GM23338 (cell line): ENCODE measurements at regions not wholly inside any gene's neighbourhood (a gene's known extent, or its start where the extent isn't known, plus 50 kb on each side); places are given as distances from the start of the nearest gene placed in this dataset.

Experiments used
- ATAC-seq: fragments of 200-7000 bp; cut with Tn5 transposase; 3 replicates; pipeline ENCODE4 v1.9.1; 2020
- DNase-seq: peaks from one replicate; pipeline ENCODE4 v3.0.0-alpha.2; 2015; ENCODE audit warnings: low spot score
- H2AFZ ChIP-seq: fragments of 200-600 bp; sonication (generic); 2 replicates; pipeline ENCODE4 v1.8.0; 2016; ENCODE audit warnings: antibody characterized with exemption, mild to moderate bottlenecking, moderate library complexity
- H3F3A ChIP-seq: fragments of 200-600 bp; sonication (generic); replicated peaks from 2 replicates; pipeline ENCODE4 v1.8.0; 2017; ENCODE audit warnings: antibody characterized with exemption, mixed run types, low read depth
- H3K27ac ChIP-seq: fragments of 200-600 bp; sonication (generic); 2 replicates; pipeline ENCODE4 v1.6.1; 2016; ENCODE audit warnings: low read depth
- H3K27me3 ChIP-seq: fragments of 200-600 bp; sonication (generic); 2 replicates; pipeline ENCODE4 v1.8.0; 2016; ENCODE audit warnings: mild to moderate bottlenecking, mixed run types, moderate library complexity; ENCODE audit not compliant: insufficient read depth
- H3K36me3 ChIP-seq: fragments of 200-600 bp; sonication (generic); 2 replicates; pipeline ENCODE4 v1.8.0; 2016; ENCODE audit warnings: mild to moderate bottlenecking; ENCODE audit not compliant: insufficient read depth
- H3K4me1 ChIP-seq: fragments of 200-600 bp; sonication (generic); 2 replicates; pipeline ENCODE4 v1.8.0; 2016; ENCODE audit warnings: mild to moderate bottlenecking, moderate library complexity; ENCODE audit not compliant: insufficient read depth
- H3K4me2 ChIP-seq: fragments of 200-600 bp; sonication (generic); 2 replicates; pipeline ENCODE4 v1.7.1; 2017; ENCODE audit warnings: mixed run types
- H3K4me3 ChIP-seq: fragments of 200-600 bp; sonication (generic); 2 replicates; pipeline ENCODE4 v1.6.1; 2016; ENCODE audit warnings: mixed run types
- H3K79me2 ChIP-seq: fragments of 200-600 bp; sonication (generic); replicated peaks from 2 replicates; pipeline ENCODE4 v1.8.0; 2017; ENCODE audit warnings: mild to moderate bottlenecking; ENCODE audit not compliant: insufficient read depth
- H3K9me2 ChIP-seq: fragments of 200-600 bp; sonication (generic); 2 replicates; pipeline ENCODE4 v1.8.0; 2017; ENCODE audit not compliant: insufficient read depth
- H4K20me1 ChIP-seq: fragments of 200-600 bp; sonication (generic); replicated peaks from 2 replicates; pipeline ENCODE4 v1.8.0; 2017; ENCODE audit warnings: mild to moderate bottlenecking; ENCODE audit not compliant: insufficient read depth
- H3K27ac Mint-ChIP-seq: 2 replicates; pipeline ENCODE4 v1.8.0; 2020; ENCODE audit warnings: inconsistent platforms, mild to moderate bottlenecking, moderate library complexity, mixed read lengths
- H3K27me3 Mint-ChIP-seq: 3 replicates; pipeline ENCODE4 v1.8.0; 2022; ENCODE audit warnings: low read depth, mild to moderate bottlenecking, moderate library complexity, mixed read lengths, inconsistent platforms; ENCODE audit not compliant: insufficient read depth, poor library complexity
- H3K36me3 Mint-ChIP-seq: 3 replicates; pipeline ENCODE4 v1.8.0; 2021; ENCODE audit warnings: low read depth, mild to moderate bottlenecking, inconsistent platforms, moderate library complexity, mixed read lengths
- H3K4me1 Mint-ChIP-seq: 3 replicates; pipeline ENCODE4 v1.8.0; 2020; ENCODE audit warnings: mild to moderate bottlenecking, inconsistent platforms, mixed read lengths
- H3K4me3 Mint-ChIP-seq: 3 replicates; pipeline ENCODE4 v1.8.0; 2021; ENCODE audit warnings: moderate library complexity, mild to moderate bottlenecking, inconsistent platforms, mixed read lengths
- H3K9me3 Mint-ChIP-seq: 3 replicates; pipeline ENCODE4 v1.8.0; 2020; ENCODE audit warnings: moderate library complexity, mild to moderate bottlenecking, inconsistent platforms, mixed read lengths
- CREB1 ChIP-seq: fragments of 250-450 bp; sonication (Bioruptor Pico); IDR thresholded peaks from 2 replicates; pipeline ENCODE4 v1.5.0; 2020; ENCODE audit warnings: low read depth, mild to moderate bottlenecking, moderate library complexity
- CTCF ChIP-seq, 2 experiments: fragments of 200-600 bp in 1 of 2; sonication (generic) in 1 of 2; conservative IDR thresholded peaks; 2 replicates each; pipeline versions ENCODE4 v1.5.1 to v1.6.1; 2016 to 2017; ENCODE audit warnings: antibody characterized with exemption in 2 of 2, low read depth in 2 of 2, mild to moderate bottlenecking in 2 of 2, moderate library complexity in 1 of 2
- ETS1 ChIP-seq: IDR thresholded peaks from 2 replicates; pipeline ENCODE4 v1.6.1; 2016; ENCODE audit warnings: antibody characterized with exemption
- EZH2 ChIP-seq: fragments of 200-600 bp; sonication (generic); IDR thresholded peaks from one replicate; pipeline ENCODE4 v1.8.0; 2017; ENCODE audit warnings: antibody characterized with exemption, mild to moderate bottlenecking, low read depth; ENCODE audit not compliant: unreplicated experiment
- EZH2phosphoT487 ChIP-seq: fragments of 200-600 bp; sonication (generic); IDR thresholded peaks from one replicate; pipeline ENCODE4 v1.8.1; 2018; ENCODE audit warnings: antibody characterized with exemption; ENCODE audit not compliant: unreplicated experiment
- JUNB ChIP-seq: IDR thresholded peaks from one replicate; pipeline ENCODE4 v1.6.1; 2016; ENCODE audit warnings: antibody characterized with exemption; ENCODE audit not compliant: unreplicated experiment
- NANOG ChIP-seq: IDR thresholded peaks from 2 replicates; pipeline ENCODE4 v1.6.1; 2016; ENCODE audit warnings: antibody characterized with exemption, borderline replicate concordance
- POLR2AphosphoS5 ChIP-seq: IDR thresholded peaks from 2 replicates; pipeline ENCODE4 v1.6.1; 2016; ENCODE audit warnings: antibody characterized with exemption, low read depth
- REST ChIP-seq: IDR thresholded peaks from one replicate; pipeline ENCODE4 v1.6.1; 2018; ENCODE audit warnings: antibody characterized with exemption; ENCODE audit not compliant: unreplicated experiment
- ZNF331 ChIP-seq: fragments of 250-450 bp; sonication (Bioruptor Pico); IDR thresholded peaks from 2 replicates; pipeline ENCODE4 v1.5.0; 2020; ENCODE audit warnings: low read depth, mild to moderate bottlenecking, moderate library complexity

GRCh38 chr3:162125790-162126189 lies 629.2 kb downstream of the OTOL1 start:
- Mint-ChIP-seq H3K27ac (no peak overlapping the region), H3K4me1 (no peaks in the 10 kb centered on the region)
- H3K27me3 ChIP-seq: no peaks in the 10 kb centered on the region

GRCh38 chr3:162130582-162130981 lies 634.0 kb downstream of the OTOL1 start:
- no peak overlapping the region for H3K4me3 Mint-ChIP-seq
- Histone ChIP-seq H3K4me1 (no peaks in the 10 kb centered on the region), H3K4me3 (no peak overlapping the region), H3K27me3 (no peaks in the 10 kb centered on the region), H3K9me2 (no peaks in the 10 kb centered on the region), H4K20me1 (no peaks in the 10 kb centered on the region), H3K36me3 (no peaks in the 10 kb centered on the region), H2AFZ (no peak overlapping the region), H3F3A (no peaks in the 10 kb centered on the region), H3K4me2 (no peak overlapping the region), H3K79me2 (no peaks in the 10 kb centered on the region), H3K27ac (no peak overlapping the region)
- no peak for DNase-seq
- H3K4me1 Mint-ChIP-seq: no peaks in the 10 kb centered on the region
- H3K27me3 Mint-ChIP-seq: no peaks in the 10 kb centered on the region
- H3K27ac Mint-ChIP-seq: no peak overlapping the region
- H3K36me3 Mint-ChIP-seq: no peaks in the 10 kb centered on the region
- H3K9me3 Mint-ChIP-seq: no peaks in the 10 kb centered on the region
- ATAC-seq: no peak
- TF ChIP-seq EZH2phosphoT487 (no peak), ETS1 (no peak), CREB1 (no peak), EZH2 (no peak), JUNB (no peak), CTCF (conservative IDR thresholded peaks at IDR 0.05; ENCODE audit: low read depth in 2 of 2) (no peak), REST (no peak), NANOG (no peak)

More at GRCh38 chr3:162125790-162126189, 629.2 kb downstream of the OTOL1 start:
- H3K4me3 Mint-ChIP-seq: no peak overlapping the region
- H3K36me3 Mint-ChIP-seq: no peaks in the 10 kb centered on the region
- Histone ChIP-seq H2AFZ (no peak overlapping the region), H3K27ac (no peak overlapping the region), H3F3A (no peaks in the 10 kb centered on the region), H3K9me2 (no peaks in the 10 kb centered on the region), H3K4me3 (no peak overlapping the region), H3K4me2 (no peak overlapping the region), H3K4me1 (no peaks in the 10 kb centered on the region), H3K79me2 (no peaks in the 10 kb centered on the region), H4K20me1 (no peaks in the 10 kb centered on the region), H3K36me3 (no peaks in the 10 kb centered on the region)
- DNase-seq (no peak), ATAC-seq (no peak)
- TF ChIP-seq JUNB: no peak
- no peak for TF ChIP-seq EZH2
- TF ChIP-seq EZH2phosphoT487: no peak
- TF ChIP-seq POLR2AphosphoS5: no peak
- no peak for TF ChIP-seq ZNF331
- no peak for TF ChIP-seq CREB1
- H3K27me3 Mint-ChIP-seq: no peaks in the 10 kb centered on the region
- no peaks in the 10 kb centered on the region for H3K9me3 Mint-ChIP-seq
